ENCODE measurements at regions not wholly inside any gene's neighbourhood (a gene's known extent, or its start where the extent isn't known, plus 50 kb on each side); places are given as distances from the start of the nearest gene placed in this dataset.

GRCh38 chr21:16590641-16591292 lies 861.0 kb downstream of the USP25 start:
- no peak for DNase-seq

GRCh38 chr21:16592381-16592780 lies 862.6 kb downstream of the USP25 start:
- no peak for DNase-seq

GRCh38 chr21:16594191-16594590 lies 864.4 kb downstream of the USP25 start:
- DNase-seq, result no peak

GRCh38 chr21:16596369-16596768 lies 866.6 kb downstream of the USP25 start:
- DNase-seq, result no peak

GRCh38 chr21:16597753-16598152 lies 868.0 kb downstream of the USP25 start:
- no peak for DNase-seq

- DNase-seq, result no peak
Measured at GRCh38 chr21:16605597-16605996, 875.8 kb downstream of the USP25 start.

- DNase-seq, result no peak
Measured at GRCh38 chr21:16606271-16606670, 876.5 kb downstream of the USP25 start.

- DNase-seq, result no peak
Measured at GRCh38 chr21:16608209-16608830, 878.5 kb downstream of the USP25 start.

- no peak for DNase-seq
Measured at GRCh38 chr21:16619281-16619680, 889.5 kb downstream of the USP25 start.

- no peak for DNase-seq
Measured at GRCh38 chr21:16620786-16621320, 891.1 kb downstream of the USP25 start.

GRCh38 chr21:16624479-16625118 lies 888.2 kb upstream of the CXADR start:
- no peak for DNase-seq

GRCh38 chr21:16625491-16625890 lies 887.4 kb upstream of the CXADR start:
- no peak for DNase-seq

GRCh38 chr21:16633831-16634459 lies 878.9 kb upstream of the CXADR start:
- DNase-seq, result no peak

- no peak for DNase-seq
Measured at GRCh38 chr21:16634515-16634914, 878.3 kb upstream of the CXADR start.

GRCh38 chr21:16640297-16641027 lies 872.4 kb upstream of the CXADR start:
- no peak for DNase-seq

- DNase-seq, result no peak
Measured at GRCh38 chr21:16642353-16642752, 870.5 kb upstream of the CXADR start.

- no peak for DNase-seq
Measured at GRCh38 chr21:16644685-16645084, 868.2 kb upstream of the CXADR start.

GRCh38 chr21:16650714-16651366 lies 862.0 kb upstream of the CXADR start:
- DNase-seq, result no peak

GRCh38 chr21:16651956-16652355 lies 860.9 kb upstream of the CXADR start:
- DNase-seq, result no peak

- no peak for DNase-seq
Measured at GRCh38 chr21:16663436-16663835, 849.4 kb upstream of the CXADR start.

GRCh38 chr21:16667395-16667794 lies 845.4 kb upstream of the CXADR start:
- no peak for DNase-seq

GRCh38 chr21:16674949-16675348 lies 837.9 kb upstream of the CXADR start:
- no peak for DNase-seq

Measured in T-helper 9 cell (primary cell).